Motor neuron (in vitro differentiated cells): ENCODE measurements at regions not wholly inside any gene's neighbourhood (a gene's known extent, or its start where the extent isn't known, plus 50 kb on each side); places are given as distances from the start of the nearest gene placed in this dataset.
A peak's percentile ranks its signal among the peaks of the same experiment; 100 is the strongest.

Experiments used
- ATAC-seq, 8 experiments: fragments of 200-7000 bp; cut with Tn5 transposase; replicated peaks in 6 of 8; 2 replicates each; pipeline ENCODE4 v1.8.0; 2021; ENCODE audit warnings: mild to moderate bottlenecking in 8 of 8, moderate library complexity in 8 of 8
- H3K27ac ChIP-seq, 2 donors: fragments of 250-450 bp; sonication (Bioruptor Pico); 2 replicates each; pipeline ENCODE4 v1.9.0; 2021; ENCODE audit warnings: antibody characterized with exemption in 2 of 2, mild to moderate bottlenecking in 2 of 2, moderate library complexity in 1 of 2
- H3K4me1 ChIP-seq, 2 donors: fragments of 250-450 bp; sonication (Bioruptor Pico); replicated peaks in 1 of 2; 2 replicates each; pipeline ENCODE4 v1.6.1; 2021; ENCODE audit warnings: antibody characterized with exemption in 2 of 2, mild to moderate bottlenecking in 2 of 2, moderate library complexity in 1 of 2
- H3K4me3 ChIP-seq, 5 donors: fragments of 250-450 bp; sonication (Bioruptor Pico); 2 replicates each; pipeline ENCODE4 v1.9.0; 2021; ENCODE audit warnings: antibody characterized with exemption in 5 of 5, mild to moderate bottlenecking in 5 of 5, moderate library complexity in 4 of 5
- WGBS, 10 experiments: fragments of 450-650 bp; shearing (Covaris generic); methylation state at CpG; one replicate each; pipeline ENCODE4 v1.0.0; 2022; 5-methylcytosine and 5-hydroxymethylcytosine counted together
- in situ Hi-C, 9 experiments: fragments of 400-800 bp; cut with MboI; loops; one replicate each; pipeline ENCODE4 v1.15.0; 2021; ENCODE audit warnings: low sequenced_read_pairs in 9 of 9, low pct_unique_long_range_greater_than_20kb in 2 of 9; ENCODE audit not compliant: unreplicated experiment in 9 of 9

- in situ Hi-C loops, result no loop called here
- WGBS, 10 experiments, result 0 to 96% (median 61%) methylated on average over 2 to 4 of the region's 4 CpGs; no CpG with 5 or more reads in 1 of the 10 experiments
- no peak for ATAC-seq
Measured at GRCh38 chr3:2024713-2025112, 74.0 kb upstream of the CNTN4 start.

GRCh38 chr3:2029559-2029958 is 69.1 kb upstream of the CNTN4 start:
- no peaks in the 10 kb centered on the region for H3K4me1 ChIP-seq
- no peak for ATAC-seq
- in situ Hi-C loops, result no loop called here
- H3K27ac ChIP-seq, result no peak overlapping the region
- 0 to 100% (median 89%) methylated on average over 1 to 3 of the region's 3 CpGs; no CpG with 5 or more reads in 1 of the 10 experiments for WGBS, 10 experiments
- H3K4me3 ChIP-seq, result no peak overlapping the region

More at GRCh38 chr3:2024713-2025112, 74.0 kb upstream of the CNTN4 start:
- Histone ChIP-seq H3K4me1 (no peaks in the 10 kb centered on the region), H3K4me3 (no peak overlapping the region), H3K27ac (no peak overlapping the region)

GRCh38 chr3:2036076-2036475 is 62.6 kb upstream of the CNTN4 start:
- 0 to 100% (median 42%) methylated on average over 1 to 2 of the region's 4 CpGs; no CpG with 5 or more reads in 2 of the 10 experiments for WGBS, 10 experiments
- peak in 2 of 8 experiments; percentile 79 to 80 for ATAC-seq
- no peaks in the 10 kb centered on the region for H3K4me1 ChIP-seq
- in situ Hi-C loops, result no loop called here
- no peak overlapping the region for H3K27ac ChIP-seq
- no peak overlapping the region for H3K4me3 ChIP-seq

GRCh38 chr3:2041931-2042330 is 56.7 kb upstream of the CNTN4 start:
- WGBS, 10 experiments, result 0 to 100% (median 57%) methylated on average over 1 to 3 of the region's 3 CpGs; no CpG with 5 or more reads in 2 of the 10 experiments
- Histone ChIP-seq H3K4me1 (no peaks in the 10 kb centered on the region), H3K4me3 (no peak overlapping the region), H3K27ac (no peak overlapping the region)
- no peak for ATAC-seq
- in situ Hi-C loops, result no loop called here
